ENCODE measurements at regions not wholly inside any gene's neighbourhood (a gene's known extent, or its start where the extent isn't known, plus 50 kb on each side); places are given as distances from the start of the nearest gene placed in this dataset.

- TF ChIP-seq EZH2 (IDR thresholded peaks at IDR 0.05; ENCODE audit: low read length, unreplicated experiment), result no peak
- TF ChIP-seq, protein P1, sequence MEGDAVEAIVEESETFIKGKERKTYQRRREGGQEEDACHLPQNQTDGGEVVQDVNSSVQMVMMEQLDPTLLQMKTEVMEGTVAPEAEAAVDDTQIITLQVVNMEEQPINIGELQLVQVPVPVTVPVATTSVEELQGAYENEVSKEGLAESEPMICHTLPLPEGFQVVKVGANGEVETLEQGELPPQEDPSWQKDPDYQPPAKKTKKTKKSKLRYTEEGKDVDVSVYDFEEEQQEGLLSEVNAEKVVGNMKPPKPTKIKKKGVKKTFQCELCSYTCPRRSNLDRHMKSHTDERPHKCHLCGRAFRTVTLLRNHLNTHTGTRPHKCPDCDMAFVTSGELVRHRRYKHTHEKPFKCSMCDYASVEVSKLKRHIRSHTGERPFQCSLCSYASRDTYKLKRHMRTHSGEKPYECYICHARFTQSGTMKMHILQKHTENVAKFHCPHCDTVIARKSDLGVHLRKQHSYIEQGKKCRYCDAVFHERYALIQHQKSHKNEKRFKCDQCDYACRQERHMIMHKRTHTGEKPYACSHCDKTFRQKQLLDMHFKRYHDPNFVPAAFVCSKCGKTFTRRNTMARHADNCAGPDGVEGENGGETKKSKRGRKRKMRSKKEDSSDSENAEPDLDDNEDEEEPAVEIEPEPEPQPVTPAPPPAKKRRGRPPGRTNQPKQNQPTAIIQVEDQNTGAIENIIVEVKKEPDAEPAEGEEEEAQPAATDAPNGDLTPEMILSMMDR (conservative IDR thresholded peaks at IDR 0.05; ENCODE audit: low read depth, low read length), result no peak
- no peak for TF ChIP-seq EZH2phosphoT487 (IDR thresholded peaks at IDR 0.05; ENCODE audit: borderline replicate concordance, low read length)
Measured at GRCh38 chr1:232333419-232333767, 296.5 kb downstream of the SIPA1L2 start.

All from PC-3 (cell line).